Limb (tissue), 2 donors: ENCODE measurements at regions not wholly inside any gene's neighbourhood (a gene's known extent, or its start where the extent isn't known, plus 50 kb on each side); places are given as distances from the start of the nearest gene placed in this dataset.
"Not testable (repeated sequence)": the region's sequence is repeated elsewhere in the genome, so short reads cannot be mapped to it uniquely, and the experiment has no call there.

Experiments used
- DNase-seq, 2 donors: peaks; one replicate each; pipeline ENCODE4 v3.0.0-alpha.2; 2016; ENCODE audit errors: extremely low spot score in 2 of 2

DNA sequence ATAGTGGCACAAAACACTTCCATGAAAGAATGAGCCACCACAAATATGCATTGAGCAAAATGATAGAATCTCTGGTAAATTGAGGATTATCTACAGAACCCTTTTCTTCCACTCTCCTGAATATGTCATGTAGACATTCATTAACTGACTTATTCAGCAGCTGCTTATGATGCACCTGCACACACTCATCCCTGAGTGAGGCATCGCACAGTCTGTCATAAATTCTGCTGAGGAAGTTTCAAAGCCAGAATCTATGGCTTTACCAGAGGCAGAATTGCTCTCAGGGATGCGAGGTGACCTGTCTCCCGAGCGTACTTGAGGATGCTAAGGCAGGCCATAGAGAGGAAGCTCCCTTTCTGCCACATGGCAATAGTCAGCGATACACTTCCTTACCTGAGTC lies 1090.2 kb downstream of the UQCRFS1 start:
- DNase-seq: no peak

DNA sequence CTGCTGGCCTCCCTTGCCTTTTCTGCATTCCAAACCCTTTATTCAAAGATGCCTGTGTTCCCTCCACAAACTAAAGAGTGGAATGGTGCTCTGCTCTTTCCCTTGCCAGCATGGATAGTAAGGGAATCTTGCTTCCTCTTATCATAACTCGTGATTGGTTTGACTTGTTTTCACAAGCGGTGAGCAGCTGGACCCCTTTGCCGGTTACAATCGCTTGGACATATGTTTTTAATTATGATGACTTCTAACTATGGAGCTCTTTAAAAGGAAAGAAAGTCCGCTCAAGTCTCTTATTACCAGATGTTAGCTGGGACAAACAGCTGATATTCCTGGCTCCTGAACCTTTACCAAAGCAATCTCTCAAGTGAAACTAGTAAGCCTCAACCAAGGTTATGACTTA lies 1094.7 kb downstream of the UQCRFS1 start:
- DNase-seq: peak in 1 of 2 donors; percentile 48

DNA sequence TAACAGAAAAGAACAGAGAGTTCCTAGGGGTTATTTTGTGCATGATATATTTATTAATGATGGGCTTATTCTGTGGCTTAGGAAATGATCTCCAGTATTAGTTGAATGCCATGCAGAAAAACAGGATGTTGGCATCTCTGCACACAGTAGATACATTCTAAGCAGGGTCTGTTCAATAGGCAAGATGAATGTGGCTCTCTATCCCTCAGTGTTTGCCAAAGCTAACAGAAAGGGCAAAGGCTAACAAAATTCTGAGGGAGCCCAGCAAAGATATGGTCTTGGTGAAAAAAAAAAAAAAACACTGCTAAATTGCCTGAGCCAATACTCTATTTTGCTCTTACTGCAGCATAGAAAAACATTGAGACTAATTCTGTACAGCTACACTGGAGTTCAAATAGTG lies 1095.8 kb downstream of the UQCRFS1 start:
- DNase-seq: no peak

DNA sequence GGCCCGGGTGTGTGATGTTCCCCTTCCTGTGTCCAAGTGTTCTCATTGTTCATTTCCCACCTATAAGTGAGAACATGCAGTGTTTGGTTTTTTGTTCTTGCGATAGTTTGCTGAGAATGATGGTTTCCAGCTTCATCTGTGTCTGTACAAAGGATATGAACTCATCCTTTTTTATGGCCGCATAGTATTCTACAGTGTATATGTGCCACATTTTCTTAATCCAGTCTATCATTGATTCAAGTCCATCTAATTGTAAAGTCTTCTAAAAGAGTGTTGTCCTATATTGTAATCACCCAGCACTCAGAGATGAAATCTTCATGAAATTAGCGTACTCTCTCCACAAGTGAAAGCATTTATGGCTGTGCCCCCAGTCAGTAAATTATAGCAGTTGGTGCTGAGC lies 1096.6 kb downstream of the UQCRFS1 start:
- DNase-seq: not testable (repeated sequence)

DNA sequence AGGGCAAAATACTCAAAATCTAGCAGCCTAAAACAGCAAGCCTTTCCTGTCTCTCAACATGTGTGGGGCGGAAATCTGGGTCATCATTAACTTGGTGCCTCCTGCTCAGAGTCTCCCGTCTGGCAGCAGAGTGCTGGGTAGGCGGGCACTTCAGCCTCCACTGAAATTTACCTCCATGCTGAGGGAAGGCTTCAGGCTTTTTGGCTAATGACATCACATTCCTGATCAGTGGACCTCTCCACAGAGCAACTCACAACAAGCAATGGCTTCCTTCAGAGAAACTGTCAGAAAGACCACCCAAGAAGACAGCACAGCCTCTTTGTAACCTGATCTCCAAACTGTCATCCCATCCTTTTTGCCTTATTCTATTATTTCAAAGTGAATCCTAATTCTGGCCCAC lies 1109.0 kb downstream of the UQCRFS1 start:
- DNase-seq: no peak

DNA sequence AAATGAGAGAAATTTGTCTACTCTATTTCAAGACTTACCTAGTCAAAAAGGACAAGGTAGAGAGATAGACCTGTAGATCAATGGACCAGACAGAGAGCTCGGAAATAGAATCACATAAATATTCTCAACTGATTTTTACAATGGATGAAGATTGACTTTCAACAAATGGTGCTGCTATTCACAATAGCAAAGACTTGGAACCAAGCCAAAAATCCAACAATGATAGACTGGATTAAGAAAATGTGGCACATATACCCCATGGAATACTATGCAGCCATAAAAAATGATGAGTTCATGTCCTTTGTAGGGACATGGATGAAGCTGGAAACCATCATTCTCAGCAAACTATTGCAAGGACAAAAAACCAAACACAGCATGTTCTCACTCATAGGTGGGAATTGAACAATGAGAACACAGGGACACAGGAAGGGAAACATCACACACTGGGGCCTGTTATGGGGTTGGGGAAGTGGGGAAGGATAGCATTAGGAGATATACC lies 1128.2 kb downstream of the UQCRFS1 start:
- not testable (repeated sequence) for DNase-seq

DNA sequence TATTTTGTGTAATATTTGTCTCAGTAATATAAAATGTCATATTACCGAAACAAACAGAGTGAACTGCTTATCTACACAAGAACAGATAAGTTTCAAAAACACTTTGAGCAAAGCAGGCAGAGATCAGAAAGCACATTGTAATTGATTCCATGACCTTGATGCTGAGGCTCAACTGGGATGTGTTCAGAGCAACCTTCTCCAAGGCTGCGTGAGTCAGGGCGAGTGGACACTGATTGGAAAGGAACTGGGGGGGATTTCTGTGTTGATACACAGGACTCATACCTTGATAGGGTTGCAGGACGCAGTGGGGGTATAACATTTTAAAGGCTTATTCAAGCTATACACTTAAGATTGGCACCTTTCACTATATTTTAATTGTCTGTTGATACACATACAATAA lies 1136.3 kb downstream of the UQCRFS1 start:
- no peak for DNase-seq

DNA sequence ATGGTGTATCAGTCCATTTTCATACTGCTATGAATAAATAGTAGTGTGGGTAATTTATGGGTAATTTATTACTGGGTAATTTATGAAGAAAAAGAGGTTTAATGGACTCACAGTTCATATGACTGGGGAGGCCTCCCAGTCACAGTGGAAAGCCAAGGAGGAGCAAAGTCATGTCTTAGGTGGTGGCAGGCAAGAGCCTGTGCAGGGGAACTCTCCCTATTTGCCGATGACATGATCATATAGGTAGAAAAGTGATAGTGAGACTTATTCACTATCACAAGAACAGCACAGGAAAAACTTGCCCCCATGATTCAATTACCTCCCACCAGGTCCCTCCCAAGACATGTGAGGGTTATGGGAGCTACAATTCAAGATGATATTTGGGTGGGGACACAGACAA lies 1137.7 kb downstream of the UQCRFS1 start:
- no peak for DNase-seq

DNA sequence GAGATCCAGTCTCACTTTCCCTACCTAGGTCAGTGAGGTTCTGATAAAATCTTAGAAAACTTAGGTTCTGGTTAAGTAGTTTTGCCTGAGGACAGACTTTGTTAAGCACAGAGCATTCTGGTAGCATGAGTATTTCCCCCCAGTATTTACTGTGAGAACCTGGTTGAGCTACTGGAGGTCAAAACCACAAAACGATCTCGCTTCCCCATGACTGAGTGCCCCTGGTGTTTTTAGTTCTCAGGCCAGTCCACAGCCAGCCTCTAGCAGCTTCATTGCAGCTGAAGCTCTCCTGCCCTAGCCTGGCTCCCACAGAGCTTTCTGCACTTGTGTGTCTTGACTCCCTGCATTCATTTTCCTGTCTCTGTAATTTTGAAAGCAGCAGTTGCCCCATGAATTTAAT lies 1138.2 kb downstream of the UQCRFS1 start:
- no peak for DNase-seq

DNA sequence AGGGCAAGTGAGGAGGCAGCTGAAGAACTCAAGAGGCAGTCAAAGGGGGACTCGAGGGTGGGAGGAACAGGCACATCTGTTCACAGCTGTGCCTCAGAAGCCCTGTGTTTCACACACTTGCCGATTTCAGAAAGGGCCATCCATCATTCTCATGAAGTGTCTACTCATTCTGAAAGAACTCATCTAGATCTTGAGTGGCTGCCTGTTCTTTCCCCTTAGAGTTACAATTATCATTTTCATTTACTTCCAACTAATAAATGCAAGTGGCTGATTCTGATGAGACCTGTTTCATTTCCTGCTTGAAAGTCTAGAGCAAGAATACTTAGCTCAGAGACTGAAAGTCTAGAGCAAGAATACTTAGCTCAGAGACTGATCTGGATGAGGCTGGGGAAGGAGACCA lies 1145.1 kb downstream of the UQCRFS1 start:
- peak in 1 of 2 donors; percentile 2 for DNase-seq

DNA sequence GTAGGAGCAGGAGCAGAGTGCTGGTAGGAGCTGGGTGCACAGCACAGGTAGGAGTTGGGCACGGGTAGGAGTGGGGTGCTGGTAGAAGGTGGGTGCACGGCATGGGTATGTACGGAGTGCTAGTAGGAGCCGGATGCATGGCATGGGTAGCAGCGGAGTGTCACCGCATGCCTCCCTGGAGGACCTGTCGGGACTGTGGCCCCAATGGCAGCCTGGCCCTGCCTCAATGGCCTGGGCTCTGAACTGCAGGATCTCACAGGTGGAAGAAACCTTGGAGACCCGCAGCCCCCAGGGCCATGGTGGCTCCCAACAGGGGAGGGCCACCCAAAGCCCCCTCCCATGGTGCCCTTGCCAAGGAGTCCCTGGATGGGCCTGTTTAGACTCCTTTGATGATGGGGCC lies 1146.0 kb downstream of the UQCRFS1 start:
- no peak for DNase-seq

DNA sequence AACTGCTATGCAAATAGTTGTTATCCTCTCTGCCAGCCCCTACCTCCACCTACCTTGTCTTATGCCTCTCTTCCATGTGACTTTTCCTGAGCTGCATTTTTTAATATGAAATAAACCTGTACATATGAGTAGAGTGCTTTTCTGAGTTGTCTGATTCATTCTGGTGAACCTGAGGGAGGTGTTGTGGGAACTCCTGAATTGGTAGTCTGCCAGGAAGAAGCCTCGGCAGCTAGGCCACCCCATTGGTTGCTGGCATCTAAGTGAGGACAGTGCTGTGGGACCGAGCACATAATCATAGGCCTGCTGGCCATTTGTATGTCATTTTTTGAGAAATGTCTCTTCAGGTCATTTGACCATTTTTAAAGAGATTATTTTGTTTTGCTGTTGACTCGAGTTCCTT lies 1146.8 kb downstream of the UQCRFS1 start:
- DNase-seq: no peak

DNA sequence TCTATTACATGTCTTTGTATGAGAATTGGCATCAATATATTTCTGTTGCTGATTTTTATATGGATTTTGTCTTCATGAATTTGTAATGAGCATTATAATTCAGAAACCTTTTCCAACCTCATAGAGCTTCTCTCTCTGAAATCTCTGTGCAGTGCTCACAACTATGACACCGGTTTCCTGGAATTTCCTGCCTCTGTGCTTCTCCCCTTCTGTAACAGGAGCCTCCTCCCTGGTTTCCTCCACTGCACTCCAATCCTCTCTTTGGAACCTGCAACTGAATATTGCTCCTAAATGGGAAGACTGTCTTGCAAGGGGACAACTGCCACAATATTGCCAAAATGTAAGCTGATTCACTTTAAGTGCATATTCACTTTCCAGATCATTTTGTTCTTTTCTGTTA lies 1147.9 kb downstream of the UQCRFS1 start:
- DNase-seq: no peak

DNA sequence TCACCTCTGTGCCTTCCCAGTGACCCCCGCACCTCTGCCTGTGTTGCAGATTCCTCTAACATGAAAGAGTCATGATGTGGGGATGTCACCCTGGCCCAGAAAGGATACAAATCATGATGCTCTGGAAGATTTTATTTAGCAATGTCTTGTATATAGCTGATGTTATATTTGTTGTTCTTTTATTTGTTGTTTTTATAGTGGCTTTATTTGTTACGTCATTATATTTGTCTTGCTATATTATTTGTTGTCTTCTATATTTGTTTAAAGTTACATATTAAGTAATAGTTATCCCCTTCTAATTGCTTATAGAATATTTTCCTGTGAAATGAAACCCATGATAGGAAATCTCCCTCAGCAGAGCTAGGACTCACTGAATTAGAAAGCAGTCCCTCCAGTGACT lies 1149.2 kb downstream of the UQCRFS1 start:
- DNase-seq: no peak

DNA sequence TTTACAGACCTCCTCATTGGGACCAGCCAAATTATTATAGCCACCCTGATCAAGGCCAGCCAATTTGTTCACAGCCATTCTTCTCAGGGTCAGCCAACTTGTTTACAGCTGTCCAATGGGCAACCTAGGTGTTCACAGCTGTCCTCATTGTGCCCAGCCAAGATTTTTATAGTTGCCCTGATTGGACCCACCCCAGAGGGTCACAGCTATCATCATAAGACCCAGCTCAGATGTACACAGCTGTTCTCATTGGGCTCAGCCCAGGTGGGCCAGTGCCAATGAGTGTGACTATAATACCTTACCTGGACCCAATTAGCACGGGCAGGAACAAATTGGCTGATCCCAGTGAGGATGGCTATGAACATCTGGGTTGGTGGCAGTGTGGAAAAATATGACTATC lies 1151.8 kb downstream of the UQCRFS1 start:
- no peak for DNase-seq

DNA sequence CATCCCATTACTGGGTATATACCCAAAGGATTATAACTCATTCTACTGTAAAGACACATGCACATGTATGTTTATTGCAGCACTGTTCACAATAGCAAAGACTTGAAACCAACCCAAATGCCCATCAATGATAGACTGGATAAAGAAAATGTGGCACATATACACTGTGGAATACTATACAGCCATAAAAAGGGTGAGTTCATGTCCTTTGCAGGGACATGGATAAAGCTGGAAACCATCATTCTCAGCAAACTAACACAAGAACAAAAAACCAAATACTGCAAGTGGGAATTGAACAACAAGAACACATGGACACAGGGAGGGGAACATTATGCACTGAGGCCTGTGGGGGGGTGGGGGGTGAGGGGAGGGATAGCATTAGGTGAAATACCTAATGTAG lies 1155.9 kb downstream of the UQCRFS1 start:
- DNase-seq: not testable (repeated sequence)

DNA sequence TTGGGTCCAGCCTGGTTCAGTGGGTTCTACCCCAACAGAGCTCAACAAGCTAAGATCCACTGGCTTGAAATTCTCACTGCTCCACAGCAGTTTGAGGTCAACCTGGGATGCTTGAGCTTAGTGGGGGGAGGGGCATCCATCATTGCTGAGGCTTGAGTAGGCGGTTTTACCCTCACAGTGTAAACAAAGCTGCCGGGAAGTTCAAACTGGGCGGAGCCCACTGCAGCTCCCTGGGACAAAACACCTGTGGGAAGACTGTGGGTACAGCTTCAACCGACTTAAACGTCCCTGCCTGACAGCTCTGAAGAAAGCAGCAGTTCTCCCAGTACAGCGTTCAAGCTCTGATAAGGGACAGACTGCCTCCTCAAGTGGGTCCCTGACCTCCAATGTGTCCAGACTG lies 1161.9 kb downstream of the UQCRFS1 start:
- DNase-seq: no peak

DNA sequence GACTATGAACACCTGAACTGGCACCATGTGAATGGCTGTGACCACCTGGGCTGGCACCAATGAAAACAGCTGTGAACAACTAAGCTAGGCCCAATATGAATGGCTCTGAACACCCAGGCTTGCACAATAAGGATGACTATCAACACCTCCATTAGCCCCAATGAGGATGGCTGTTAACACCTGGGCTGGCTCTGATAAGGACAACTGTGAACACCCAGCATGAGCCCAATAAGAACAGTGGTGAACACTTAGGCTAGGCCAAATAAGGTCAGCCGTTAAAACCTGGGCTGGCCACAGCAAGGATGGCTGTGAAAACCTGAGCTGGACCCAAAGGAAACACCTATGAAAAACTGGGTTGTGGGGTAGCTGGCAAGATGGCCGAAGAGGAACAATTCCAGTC lies 1163.1 kb downstream of the UQCRFS1 start:
- DNase-seq: no peak

DNA sequence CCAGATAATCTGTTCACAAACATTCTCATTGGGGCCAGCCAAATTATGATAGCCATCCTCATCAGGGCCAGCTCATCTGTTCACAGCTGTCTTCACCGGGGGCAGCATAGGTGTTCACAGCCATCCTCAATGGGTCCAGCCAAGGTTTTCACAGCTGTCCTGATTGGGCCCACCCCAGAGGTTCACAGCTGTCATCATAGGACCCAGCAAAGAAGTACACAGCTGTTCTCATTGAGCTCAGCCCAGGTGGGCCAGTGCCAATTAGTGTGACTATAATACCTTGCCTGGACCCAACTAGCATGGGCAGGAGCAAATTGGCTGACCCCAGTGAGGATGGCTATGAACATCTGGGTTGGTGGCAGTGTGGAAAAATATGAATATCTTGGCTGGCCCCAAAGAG lies 1166.0 kb downstream of the UQCRFS1 start:
- no peak for DNase-seq

DNA sequence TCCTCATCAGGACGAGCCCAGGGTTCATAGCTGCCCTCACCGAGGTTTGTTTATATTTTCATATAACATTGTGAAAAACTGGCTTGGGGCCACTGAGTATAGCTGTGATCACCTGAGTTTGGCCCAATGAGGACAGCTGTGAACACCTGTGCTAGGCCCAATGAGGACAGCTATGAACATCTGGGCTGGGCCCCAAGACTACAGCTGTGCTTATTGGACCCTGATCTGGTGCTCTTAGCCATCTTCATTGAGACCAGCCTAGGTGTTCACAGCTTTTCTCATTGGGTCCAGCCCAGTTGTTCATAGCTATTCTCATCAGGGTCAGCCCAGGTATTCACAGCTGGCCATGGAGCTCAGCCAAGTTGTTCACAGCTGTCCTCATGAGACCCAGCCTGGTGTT lies 1167.3 kb downstream of the UQCRFS1 start:
- DNase-seq: no peak

DNA sequence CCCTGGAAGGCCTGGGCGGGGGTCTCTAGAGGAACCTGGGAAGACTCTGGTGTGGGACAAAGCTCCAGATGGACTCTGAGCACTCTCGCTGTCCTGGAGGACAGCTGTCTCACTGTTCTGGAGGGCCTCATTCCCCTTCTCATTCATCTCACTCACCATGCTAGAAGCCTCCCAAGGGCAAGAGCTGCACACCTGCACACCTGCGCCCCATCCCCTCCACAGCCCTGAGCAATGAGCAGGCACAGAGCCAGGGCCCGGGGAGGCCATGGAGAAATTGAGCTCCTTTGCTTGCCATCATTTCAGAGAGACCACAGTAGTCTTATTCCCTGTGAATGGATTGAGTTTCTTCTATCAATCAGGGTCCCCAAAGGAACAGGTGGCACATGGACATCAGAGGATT lies 1168.5 kb downstream of the UQCRFS1 start:
- DNase-seq: no peak

DNA sequence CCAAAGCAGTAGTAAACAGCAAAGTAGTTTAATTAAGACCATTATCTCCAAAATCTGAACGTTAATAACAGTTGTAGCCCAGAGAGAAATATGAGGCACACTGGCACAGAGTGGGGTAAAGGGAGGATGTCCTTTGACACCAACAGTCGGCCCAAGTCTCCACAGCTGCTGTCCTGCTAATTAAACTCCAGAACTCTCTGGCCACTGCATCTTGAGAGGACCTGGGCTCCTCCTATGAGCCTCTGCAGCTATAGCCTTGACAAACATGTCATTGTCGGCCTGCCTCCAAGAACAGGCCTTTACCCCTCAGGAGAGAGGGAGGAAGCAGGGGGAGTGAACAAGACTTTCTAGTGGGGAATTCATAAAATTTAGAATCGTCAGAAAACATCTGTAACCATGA lies 1170.4 kb downstream of the UQCRFS1 start:
- DNase-seq: no peak

DNA sequence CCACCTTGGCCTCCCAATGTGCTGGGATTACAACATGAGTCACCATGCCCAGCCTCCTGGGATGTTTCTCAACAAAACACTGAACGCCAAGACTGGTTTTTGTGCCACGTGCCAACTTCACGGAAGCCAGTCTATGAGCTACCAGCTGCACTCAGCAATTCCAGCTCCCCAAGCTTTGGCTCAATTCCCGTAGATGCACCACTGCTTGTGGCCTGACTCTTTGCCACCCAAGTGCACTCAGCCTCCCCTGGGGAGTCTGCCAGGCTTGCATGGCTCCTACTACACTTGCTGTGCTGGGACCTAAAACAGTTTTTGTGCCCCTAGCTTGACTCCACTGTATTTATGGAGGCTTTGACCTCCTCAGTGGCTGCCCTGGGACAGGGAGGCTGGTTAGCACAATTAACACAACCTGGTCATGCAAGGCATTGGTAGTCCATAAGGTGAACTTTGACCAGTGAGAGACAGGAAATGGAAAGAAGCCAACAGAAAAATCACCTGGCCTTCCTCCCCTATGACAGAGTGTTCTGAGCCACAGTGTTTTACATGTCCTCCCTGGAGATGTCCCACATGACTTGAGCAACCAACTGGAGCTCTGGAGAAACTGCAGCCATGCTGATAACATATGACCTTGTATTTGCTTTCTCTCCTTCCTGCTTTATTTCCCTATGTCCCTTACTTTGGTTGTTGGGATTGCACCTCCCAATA lies 1173.1 kb downstream of the UQCRFS1 start:
- no peak for DNase-seq

DNA sequence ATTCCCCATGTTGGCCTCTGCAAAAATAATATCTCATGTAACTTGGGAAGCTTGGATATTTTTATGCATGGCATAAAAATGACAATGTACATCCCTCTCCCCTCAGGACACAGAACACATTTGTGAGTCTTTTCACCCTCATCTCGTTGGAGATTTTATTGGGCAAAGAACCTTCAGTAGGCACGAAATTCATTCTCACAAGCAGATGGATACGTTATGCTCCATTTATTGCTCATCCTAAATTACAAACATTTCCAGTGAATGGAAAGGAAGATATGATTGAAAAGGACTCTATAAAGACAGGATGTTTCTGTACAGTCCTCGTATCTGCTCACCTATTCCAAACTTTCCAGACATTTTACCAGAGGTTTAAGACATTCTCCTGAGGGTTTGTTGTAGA lies 1175.8 kb downstream of the UQCRFS1 start:
- no peak for DNase-seq
